ENCODE measurements at regions not wholly inside any gene's neighbourhood (a gene's known extent, or its start where the extent isn't known, plus 50 kb on each side); places are given as distances from the start of the nearest gene placed in this dataset.

DNA sequence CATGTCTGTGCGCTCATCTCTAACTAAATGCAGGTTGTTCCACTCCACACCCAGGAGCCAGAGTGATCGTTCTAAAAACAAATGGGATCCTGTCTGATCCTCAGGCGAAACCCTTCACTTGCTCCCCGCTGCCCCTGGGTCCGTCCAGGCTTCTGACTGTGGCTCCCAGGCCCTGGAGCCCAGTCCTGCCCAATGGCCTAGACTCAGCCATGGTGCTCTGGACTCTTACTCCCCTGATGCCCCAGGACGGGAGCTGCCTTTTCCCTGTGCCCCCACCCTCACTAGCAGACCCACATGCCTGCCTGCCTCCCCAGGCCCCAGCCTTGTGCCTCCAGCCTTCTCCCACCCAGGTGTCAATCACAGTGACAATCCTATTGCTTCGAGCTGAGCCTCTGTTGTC, 256.7 kb downstream of the BMP7 start:
- DNase-seq (ENCODE audit: low read depth in 2 of 3, low spot score in 2 of 3): no peak

DNA sequence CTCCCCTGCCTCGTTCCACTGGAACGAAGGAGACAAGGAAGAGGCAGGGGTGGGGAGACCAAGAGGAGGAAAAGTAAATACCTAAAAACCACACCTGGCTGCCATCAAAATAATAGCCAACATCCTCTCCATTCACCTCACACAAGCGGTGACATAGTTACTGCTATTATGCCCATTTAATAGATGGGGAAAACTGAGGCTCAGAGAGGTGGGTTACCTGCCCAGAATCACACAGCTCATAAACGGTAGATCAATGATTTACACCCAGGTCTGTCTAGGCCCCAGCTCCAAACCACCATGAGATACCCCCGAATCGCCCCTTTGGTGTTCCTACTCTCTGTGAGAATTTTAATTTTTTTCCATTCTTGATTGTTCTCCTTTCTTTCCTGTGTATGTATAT, 253.8 kb downstream of the BMP7 start:
- DNase-seq (ENCODE audit: low read depth in 2 of 3, low spot score in 2 of 3): no peak

DNA sequence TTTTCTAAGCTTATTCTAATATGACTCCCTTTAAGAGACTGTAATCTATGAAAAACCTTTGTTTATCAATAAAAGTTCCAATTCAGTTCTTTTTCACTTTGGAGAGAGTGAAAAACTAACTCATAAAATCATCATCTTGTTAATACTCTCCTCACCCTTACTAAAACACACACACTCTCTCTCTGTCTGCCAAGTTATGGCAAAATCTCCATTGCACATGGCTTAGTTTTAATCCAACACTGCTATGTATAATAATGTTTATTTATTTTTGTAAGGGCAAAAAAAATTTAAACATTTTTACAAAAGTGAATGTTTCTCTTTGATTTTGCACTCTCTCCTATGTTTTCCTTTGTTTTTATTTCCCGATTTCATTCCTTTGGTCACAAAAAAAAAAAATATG, 253.2 kb downstream of the BMP7 start:
- DNase-seq (ENCODE audit: low read depth in 2 of 3, low spot score in 2 of 3): no peak

DNA sequence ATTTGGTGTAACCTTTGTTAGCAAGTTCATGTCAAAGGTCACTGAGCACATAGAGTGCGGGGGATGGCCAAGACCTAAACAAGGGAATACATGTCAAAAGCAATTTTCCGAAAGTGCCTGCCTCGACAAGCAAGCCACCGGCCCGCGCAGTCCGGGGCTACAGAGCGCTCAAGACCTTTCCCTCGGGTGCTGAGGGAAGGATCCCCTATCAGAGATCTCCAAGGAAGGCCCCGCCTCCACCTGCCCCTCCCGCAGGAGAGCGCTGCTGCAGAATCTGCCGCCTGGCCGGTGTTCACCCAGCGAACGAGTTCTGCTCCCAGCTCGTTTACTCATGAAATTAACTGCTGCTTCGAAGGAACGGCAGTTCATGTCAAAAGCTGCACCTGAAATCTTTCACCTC, 252.7 kb downstream of the BMP7 start:
- DNase-seq (ENCODE audit: low read depth in 2 of 3, low spot score in 2 of 3): no peak

DNA sequence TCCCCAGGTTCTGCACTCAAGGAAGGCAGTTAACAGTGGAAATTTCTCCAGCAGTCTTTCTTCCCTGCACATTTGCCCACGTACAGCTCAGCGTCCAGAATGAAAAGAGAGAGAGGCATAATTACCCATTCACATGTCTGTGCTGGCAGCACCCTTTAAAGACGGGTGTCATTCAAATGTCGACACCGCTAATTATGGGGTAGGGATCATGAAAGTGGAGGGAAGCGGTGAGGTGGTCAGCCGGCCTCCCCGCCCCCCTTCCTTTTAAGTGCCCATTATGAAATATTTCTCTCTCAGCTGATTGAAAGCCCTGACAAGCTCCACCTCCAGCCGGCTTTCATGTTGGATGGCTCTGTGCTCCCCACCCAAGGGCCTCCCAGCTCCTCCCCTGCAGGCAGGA, 246.1 kb downstream of the BMP7 start:
- no peak for DNase-seq (ENCODE audit: low read depth in 2 of 3, low spot score in 2 of 3)

DNA sequence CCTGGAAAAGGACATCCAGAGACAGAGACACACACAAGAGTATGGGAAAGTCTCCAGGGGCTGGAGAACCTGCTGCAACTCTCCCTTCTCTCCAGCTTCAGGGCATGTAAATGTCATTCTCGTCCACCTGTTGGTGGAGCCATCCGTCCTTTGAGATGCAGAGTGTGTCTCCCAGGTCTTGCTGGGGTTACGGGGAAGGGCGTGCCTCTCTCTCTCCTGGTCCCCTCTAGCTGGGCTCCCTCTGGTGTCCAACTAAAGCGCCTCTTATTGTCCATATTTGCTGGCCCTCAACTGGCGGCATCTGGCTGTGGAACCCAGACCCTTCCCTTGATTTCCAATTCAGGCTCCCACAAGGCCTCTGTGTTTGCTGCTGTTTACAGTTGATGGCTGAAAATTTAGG, 244.1 kb downstream of the BMP7 start:
- DNase-seq (ENCODE audit: low read depth in 2 of 3, low spot score in 2 of 3): no peak

DNA sequence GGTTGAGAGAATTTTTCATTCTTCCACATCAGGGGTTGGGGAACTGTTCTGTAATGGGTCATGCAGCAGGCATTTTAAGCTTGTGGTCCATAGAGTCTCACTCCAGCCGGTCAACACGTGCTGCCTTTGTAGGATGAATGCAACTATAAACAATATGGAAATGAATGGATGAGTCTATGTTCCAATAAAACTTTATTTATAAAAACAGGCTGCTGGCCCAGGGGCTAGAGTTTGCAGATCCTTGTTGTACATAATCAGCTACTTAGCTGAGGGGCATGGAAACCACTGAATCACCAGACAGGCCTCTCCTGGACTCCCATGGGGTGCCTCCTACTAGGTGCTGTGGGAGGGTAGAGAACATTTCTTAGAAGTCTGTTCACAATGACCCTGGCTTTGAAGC, 243.4 kb downstream of the BMP7 start:
- DNase-seq (ENCODE audit: low read depth in 2 of 3, low spot score in 2 of 3): no peak

DNA sequence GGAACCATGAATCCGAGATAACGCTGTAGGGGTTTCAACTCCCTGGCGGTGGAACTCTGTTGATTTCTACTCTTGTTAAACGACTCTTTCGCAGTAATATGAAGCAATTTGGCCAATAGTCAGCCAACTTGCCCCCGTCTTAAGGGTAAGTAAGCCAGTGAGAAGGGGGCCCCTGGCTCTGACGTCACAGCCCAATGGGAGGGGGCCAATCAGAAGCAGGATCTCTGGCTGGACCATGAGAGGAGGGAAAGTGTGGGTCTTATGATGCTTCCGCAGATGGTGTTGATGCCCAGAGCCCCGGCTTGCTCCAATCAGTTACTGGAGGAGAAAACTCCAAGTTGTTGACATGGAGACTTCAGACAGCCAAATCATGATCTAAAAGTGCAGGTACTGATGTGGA, 242.4 kb downstream of the BMP7 start:
- no peak for DNase-seq (ENCODE audit: low read depth in 2 of 3, low spot score in 2 of 3)

DNA sequence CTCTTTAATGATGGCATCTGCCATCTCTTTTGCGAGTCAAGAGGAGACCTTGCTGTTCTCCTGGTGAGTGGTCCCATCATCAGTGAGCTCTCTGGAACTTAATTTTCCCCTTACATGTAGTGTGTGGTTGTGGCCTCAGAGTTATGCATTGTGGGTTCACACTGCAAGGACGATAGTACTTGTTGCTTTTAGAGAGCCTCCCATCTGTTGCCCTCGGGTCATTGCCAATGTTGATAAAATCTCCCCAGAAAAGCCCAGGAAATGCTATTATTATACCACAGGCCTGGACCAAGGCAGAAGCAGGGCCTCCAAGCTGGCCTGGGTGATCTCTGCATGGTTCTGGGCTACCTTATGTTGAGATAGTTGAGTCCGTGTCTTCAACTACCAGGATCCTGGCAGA, 241.6 kb downstream of the BMP7 start:
- DNase-seq (ENCODE audit: low read depth in 2 of 3, low spot score in 2 of 3): no peak

DNA sequence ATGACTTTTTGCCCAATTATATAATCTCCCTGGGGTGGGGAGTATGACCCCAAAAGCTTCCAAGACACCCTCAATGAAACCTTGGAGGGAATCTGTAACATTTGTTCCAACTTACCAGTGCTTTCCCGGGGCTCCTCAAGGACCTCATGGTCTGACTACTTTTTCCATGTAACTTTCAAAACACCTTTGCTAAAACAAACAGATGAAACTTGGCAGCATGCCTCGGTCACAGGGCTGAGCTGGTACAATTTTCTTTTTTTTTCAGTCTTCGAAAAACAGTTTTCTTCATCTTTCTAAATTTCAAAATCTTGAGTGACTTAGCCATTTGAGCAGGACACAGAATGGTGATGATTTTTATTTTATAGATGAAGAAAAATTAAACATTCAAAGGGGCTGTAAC, 241.2 kb downstream of the BMP7 start:
- DNase-seq (ENCODE audit: low read depth in 2 of 3, low spot score in 2 of 3): no peak

DNA sequence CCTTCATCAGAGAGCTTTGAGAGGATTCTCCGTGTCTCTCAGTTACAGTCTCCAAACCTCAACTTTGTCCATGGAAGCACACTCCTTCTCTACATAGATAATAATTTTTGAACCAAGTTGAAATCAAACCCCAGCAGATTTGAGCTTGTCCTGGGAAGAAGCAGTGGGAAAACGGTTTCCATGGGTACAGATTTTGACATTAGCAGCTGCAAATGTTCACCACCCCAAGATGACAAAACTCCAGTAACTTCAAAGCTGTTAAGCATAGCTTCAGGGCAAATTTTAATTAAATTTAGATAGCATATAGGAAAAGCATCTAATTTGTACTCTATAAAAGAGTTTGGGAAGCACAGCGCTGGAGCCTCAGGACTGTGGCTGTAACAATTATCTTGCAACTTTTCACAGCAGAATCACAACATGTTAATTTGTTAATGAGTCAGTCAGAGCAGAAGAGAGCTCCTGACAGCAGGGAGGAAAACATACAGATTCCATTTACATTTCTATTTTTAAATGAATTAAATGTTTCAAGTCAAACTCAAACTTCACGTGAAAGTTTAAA, 240.7 kb downstream of the BMP7 start:
- no peak for DNase-seq (ENCODE audit: low read depth in 2 of 3, low spot score in 2 of 3)

DNA sequence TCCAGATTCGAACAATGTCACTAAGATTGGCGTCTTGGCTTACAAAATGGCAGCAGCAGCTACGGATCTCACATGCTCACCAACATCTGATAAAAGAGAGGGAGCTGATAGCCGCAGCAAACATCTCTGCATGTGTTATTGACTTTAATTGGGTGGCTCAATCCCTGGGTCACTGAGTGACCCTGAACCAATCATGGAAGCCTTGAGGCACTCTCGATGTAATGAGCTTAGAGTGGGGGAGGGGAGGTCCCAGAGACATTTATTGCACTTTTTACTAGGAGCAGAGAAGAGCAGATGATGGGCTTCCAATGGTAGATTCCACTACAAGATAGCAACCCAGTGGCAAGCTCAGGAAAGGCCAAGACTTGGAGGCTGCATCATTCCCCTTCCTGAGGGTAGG, 238.7 kb downstream of the BMP7 start:
- DNase-seq (ENCODE audit: low read depth in 2 of 3, low spot score in 2 of 3): no peak

DNA sequence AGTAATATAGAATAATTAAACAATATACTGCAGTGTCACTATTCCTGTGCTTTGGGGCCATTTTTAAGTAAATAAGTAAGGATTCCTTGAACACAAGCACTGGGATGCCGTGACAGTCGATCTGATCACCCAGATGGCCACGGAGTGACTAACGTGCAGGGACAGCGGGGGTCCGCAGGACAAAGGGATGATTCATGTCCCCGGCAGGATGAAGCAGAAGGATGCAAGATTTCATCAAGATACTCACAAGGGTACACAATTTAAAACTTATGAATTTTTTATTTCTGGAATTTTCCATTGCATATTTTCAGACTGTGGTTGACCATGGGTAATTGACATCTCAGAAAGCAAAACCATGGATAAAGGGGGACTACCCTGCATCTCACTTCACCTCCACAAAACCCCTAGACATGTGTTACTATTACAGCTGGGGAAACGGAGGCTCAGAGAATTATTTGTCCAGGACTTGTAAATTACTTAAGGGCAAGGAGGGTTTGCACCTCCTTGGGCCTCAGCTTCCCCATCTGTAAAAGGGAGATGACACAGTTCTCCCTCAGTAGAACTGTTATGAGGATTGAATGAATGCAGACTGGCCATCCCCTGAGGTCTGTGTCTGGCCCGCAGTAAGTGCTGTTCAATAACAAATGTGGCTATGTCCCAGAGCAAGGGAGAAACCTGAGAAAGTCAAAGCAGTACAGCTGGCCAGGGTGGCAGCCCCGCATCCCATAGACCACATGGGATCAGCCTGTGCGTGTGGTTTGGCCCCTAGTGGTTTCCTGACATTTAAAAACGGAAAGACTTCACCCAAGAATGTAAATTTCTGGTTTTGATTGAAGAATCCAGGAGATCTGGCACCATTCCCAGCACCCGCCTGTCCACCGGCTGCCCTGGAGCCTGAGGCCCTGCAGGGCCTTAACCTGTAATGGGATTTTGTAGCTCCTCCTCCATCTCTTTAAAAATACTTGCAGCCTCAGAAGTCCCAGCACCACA, 235.5 kb downstream of the BMP7 start:
- DNase-seq (ENCODE audit: low read depth in 2 of 3, low spot score in 2 of 3): no peak

DNA sequence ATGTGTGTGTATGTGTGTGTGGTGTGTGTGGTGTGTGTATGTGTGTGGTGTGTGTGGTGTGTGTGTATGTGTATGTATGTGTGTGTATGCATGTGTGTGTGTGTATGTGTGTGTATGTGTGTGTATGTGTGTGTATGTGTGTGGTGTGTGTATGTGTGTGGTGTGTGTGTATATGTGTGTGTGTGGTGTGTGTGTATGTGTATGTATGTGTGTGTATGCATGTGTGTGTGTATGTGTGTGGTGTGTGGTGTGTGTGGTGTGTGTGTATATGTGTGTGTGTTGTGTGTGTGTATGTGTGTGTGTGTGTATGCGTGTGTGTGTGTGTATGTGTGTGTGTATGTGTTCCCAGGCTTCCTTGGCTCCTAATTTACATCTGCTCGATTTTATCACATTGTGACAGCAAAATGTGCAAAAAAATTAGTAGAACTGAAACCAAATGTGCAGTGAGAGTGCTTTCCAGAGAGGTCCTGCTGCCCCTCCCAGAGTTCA, 234.5 kb downstream of the BMP7 start:
- DNase-seq (ENCODE audit: low read depth in 2 of 3, low spot score in 2 of 3): no peak

DNA sequence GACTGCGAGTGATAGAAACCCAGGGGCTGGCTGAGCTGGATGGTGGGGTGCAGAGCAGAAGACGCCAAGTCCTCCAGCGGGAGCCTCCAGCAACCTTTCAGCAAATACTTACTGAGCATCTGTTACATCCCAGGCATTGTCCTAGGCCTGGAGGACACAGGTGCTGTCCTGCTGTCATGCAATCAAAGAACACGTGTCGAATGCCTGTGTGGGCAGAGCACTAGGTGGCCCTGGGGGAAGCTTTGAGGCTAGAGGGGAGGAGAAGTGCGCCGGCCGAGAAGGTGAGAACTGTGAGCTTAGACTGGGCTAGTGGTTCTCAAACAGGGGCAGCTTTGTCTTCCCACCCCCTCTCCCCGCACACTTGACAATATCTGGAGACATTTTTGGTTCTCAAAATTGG, 233.6 kb downstream of the BMP7 start:
- DNase-seq (ENCODE audit: low read depth in 2 of 3, low spot score in 2 of 3): no peak

DNA sequence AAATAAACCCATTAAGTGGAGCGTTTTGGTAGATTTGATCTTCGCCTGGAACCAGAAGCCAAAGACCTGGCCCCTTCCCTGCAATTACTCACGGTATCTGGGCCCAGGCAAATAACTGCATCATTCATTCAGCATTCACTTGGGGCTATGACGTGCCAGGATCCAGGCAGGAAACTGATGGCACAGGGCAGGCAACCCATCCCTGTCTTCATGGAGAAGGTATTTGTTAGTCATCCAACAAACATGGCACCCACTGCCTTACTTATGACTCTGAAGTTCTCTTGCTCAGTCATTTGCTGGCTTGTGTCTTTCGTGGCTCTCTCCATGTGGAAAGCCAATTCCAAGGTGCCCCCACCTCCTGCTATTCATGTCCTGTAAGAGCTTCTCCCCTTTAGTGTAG, 232.4 kb downstream of the BMP7 start:
- DNase-seq (ENCODE audit: low read depth in 2 of 3, low spot score in 2 of 3): no peak

DNA sequence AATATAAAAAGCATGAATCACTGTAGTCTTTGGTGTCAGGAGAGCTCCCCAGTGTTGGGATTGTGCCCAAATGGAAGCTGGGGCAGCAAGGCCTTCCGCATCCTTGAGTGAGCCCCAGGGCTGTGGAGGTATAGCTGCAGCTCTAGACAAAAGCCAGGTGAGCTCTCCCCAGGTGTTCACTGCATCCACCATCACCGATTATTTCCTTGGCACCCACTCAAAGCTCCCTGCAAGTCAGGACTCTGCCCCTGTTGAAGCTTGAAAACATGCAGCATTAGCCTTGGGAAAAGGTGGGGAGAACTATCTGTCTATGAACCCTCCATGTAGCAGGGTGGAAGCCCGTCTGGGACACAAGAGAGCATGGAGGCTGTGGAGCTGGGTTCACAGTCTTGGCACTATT, 228.8 kb downstream of the BMP7 start:
- no peak for DNase-seq (ENCODE audit: low read depth in 2 of 3, low spot score in 2 of 3)

DNA sequence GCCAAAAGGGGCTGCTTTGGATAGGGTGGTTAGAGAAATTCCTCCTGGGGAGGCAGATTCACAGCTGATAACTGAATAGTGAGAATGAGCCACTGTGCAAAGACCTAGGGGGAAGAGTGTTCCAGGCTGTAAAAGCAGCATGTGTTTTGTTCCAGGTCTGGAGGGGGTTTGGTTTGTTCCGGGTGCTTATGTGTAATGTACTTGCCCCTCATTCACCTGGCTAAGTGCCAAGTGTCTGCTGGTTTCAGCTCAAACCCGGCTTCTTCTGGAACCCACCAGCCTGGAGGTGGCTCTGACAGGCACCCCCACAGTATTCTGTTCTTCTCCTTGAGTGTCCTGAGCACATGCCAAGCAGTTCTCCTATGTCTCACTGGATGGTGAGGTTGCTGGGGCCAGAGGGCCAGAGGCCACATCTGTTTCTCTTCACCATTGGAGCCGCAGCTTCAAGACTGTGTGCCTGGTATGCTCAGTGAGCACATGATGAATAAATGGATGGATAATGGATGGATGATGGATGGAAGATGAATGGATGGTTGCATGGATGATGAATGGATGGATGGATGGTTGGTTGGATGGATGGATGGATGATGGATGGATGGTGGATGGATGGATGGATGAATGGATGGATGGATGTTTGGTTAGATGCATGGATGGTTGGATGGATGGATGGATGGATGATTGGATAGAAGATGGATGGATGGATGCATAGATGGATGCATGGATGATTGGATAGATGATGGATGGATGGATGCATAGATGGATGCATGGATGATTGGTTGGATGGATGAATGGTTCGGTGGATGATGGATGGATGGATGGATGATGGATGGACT, 227.6 kb downstream of the BMP7 start:
- no peak for DNase-seq (ENCODE audit: low read depth in 2 of 3, low spot score in 2 of 3)

DNA sequence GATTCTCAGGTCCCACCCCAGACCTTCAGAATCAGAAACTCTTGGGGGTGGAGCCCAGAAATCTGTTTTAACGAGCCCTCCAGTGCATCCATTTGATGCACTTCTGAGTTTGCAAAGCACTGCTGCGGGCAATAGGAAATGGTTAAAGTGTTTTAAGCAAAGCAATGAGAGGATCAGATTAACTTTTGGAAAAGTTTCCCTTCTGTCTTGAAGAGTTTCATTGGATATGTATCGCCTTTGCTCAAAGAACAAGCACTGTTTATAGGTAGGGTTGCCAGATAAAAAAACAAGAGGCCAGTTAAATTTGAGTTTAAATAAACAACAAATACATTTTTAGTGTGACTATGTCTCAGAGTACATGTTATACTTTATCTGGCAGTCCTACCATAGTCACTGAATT, 226.0 kb downstream of the BMP7 start:
- no peak for DNase-seq (ENCODE audit: low read depth in 2 of 3, low spot score in 2 of 3)

DNA sequence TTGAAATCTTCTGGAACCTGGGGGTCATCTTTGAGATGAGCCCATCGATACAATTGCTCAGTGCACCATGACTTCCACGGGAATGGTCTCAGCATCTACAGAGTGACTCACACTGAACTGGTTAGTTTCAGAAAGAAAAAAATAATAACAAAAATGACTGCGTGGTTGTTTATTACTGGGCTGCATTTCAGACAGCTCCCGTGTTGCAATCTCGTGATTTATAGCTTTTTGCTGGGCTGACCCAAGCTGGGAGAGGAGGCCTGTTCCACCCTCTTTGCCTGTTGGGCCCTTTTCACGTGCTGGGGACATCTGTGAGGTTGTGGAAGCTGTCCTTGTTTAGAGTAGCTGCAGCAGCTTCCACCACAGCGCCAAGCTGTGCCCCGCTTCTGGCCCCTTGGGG, 225.5 kb downstream of the BMP7 start:
- DNase-seq (ENCODE audit: low read depth in 2 of 3, low spot score in 2 of 3): no peak

DNA sequence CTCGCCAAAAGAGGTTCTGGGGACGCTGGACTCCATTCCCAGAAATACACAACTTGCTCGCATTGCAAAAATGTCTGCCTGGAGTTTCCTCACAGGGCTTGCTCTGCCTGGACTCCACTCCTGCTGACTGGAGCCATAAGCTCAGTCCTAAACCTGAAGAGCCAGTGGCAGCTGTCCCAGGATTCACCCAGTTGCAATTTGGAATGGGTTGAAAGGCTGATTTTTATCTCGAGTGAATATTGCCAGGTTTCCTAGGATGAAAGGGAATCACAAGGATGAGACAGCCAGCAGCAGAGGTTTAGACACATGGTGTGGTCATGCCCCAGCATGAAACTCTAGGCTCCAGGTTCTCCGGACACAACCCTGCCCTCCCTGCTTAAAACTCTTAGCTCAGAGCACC, 223.3 kb downstream of the BMP7 start:
- no peak for DNase-seq (ENCODE audit: low read depth in 2 of 3, low spot score in 2 of 3)
